ENCODE measurements at regions not wholly inside any gene's neighbourhood (a gene's known extent, or its start where the extent isn't known, plus 50 kb on each side); places are given as distances from the start of the nearest gene placed in this dataset.

DNA sequence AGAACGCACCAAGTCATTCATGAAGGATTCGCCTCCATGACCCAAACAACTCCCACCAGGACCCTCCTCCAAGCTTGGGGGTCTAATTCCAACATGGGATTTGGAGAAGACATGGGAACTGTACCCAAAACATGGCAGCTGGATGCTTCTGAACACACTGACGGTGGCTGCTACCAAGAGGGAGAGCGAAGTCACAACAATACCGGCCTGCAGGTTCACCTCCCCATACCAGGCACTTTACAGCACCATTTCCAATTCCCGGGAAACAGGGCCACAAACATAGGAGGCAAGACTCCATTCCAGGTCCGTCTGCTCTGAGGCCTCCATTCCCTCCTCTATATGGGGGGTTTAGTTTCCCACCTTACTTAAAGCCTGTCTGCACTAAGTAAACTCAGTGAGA, 75.8 kb downstream of the LINC01488 start:
- TF ChIP-seq, protein P1, sequence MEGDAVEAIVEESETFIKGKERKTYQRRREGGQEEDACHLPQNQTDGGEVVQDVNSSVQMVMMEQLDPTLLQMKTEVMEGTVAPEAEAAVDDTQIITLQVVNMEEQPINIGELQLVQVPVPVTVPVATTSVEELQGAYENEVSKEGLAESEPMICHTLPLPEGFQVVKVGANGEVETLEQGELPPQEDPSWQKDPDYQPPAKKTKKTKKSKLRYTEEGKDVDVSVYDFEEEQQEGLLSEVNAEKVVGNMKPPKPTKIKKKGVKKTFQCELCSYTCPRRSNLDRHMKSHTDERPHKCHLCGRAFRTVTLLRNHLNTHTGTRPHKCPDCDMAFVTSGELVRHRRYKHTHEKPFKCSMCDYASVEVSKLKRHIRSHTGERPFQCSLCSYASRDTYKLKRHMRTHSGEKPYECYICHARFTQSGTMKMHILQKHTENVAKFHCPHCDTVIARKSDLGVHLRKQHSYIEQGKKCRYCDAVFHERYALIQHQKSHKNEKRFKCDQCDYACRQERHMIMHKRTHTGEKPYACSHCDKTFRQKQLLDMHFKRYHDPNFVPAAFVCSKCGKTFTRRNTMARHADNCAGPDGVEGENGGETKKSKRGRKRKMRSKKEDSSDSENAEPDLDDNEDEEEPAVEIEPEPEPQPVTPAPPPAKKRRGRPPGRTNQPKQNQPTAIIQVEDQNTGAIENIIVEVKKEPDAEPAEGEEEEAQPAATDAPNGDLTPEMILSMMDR (IDR thresholded peaks at IDR 0.05) = no peak
- TF ChIP-seq ZFX (IDR thresholded peaks at IDR 0.05; ENCODE audit: borderline replicate concordance) = no peak
